OCI-LY3 (cell line): ENCODE measurements at regions not wholly inside any gene's neighbourhood (a gene's known extent, or its start where the extent isn't known, plus 50 kb on each side); places are given as distances from the start of the nearest gene placed in this dataset.

Experiments
- H2AFZ ChIP-seq: fragments of 200-600, 300-600 bp; shearing (Covaris generic); 2 replicates; pipeline ENCODE4 v1.6.0; 2014; ENCODE audit warnings: antibody characterized with exemption, low read depth, low read length
- H3K27ac ChIP-seq: fragments of 200-600, 300-600 bp; sonication (generic); 2 replicates; pipeline ENCODE4 v1.5.1; 2014; ENCODE audit warnings: mild to moderate bottlenecking, low read length, moderate library complexity, mixed read lengths
- H3K27me3 ChIP-seq: fragments of 200-600, 300-600 bp; sonication (generic); 2 replicates; pipeline ENCODE4 v1.6.1; 2014; ENCODE audit warnings: low read depth, low read length, mixed read lengths
- H3K36me3 ChIP-seq: fragments of 200-600, 300-600 bp; sonication (generic); replicated peaks from 2 replicates; pipeline ENCODE3; 2014; ENCODE audit warnings: low read depth, low read length, mixed read lengths
- H3K4me1 ChIP-seq: fragments of 300-600, 200-600 bp; sonication (generic); 2 replicates; pipeline ENCODE4 v1.6.1; 2014; ENCODE audit warnings: low read length, mixed read lengths
- H3K4me2 ChIP-seq: fragments of 200-600, 300-600 bp; sonication (generic); 2 replicates; pipeline ENCODE4 v1.6.1; 2014; ENCODE audit warnings: low read length, mixed read lengths
- H3K4me3 ChIP-seq: fragments of 300-600, 200-600 bp; sonication (generic); 2 replicates; pipeline ENCODE4 v1.5.1; 2014; ENCODE audit warnings: antibody characterized with exemption, mild to moderate bottlenecking, low read length, moderate library complexity
- H3K79me2 ChIP-seq: fragments of 300-600, 200-600 bp; shearing (Covaris generic); 2 replicates; pipeline ENCODE4 v1.6.1; 2014; ENCODE audit warnings: mild to moderate bottlenecking, low read length, mixed read lengths
- H3K9ac ChIP-seq: fragments of 300-600, 200-600 bp; shearing (Covaris generic); 2 replicates; pipeline ENCODE4 v1.6.0; 2014; ENCODE audit warnings: mild to moderate bottlenecking, low read length, moderate library complexity
- H3K9me3 ChIP-seq: fragments of 200-600, 300-600 bp; shearing (Covaris generic); 2 replicates; pipeline ENCODE4 v1.6.1; 2014; ENCODE audit warnings: low read length, mixed read lengths; ENCODE audit not compliant: insufficient read depth
- H4K20me1 ChIP-seq: fragments of 200-600, 300-600 bp; sonication (generic); 2 replicates; pipeline ENCODE4 v1.6.1; 2016; ENCODE audit warnings: low read length, mixed read lengths; ENCODE audit not compliant: insufficient read depth
- EZH2phosphoT487 ChIP-seq: fragments of 200-600 bp; shearing (Covaris generic); IDR thresholded peaks from 2 replicates; pipeline ENCODE4 v1.6.1; 2018; ENCODE audit warnings: antibody characterized with exemption, mixed run types, low read depth
- TF ChIP-seq, protein P1 (sequence below): fragments of 200-600, 300-600 bp; sonication (generic); IDR thresholded peaks from 2 replicates; pipeline ENCODE4 v1.5.1; 2014; ENCODE audit warnings: antibody characterized with exemption, low read length, low read depth

- H3K4me1 ChIP-seq, result no peaks in the 10 kb centered on the region
- H3K36me3 ChIP-seq, result no peaks in the 10 kb centered on the region
- no peak overlapping the region for H3K4me2 ChIP-seq
- H3K79me2 ChIP-seq, result no peaks in the 10 kb centered on the region
- H4K20me1 ChIP-seq, result no peaks in the 10 kb centered on the region
- no peak overlapping the region for H2AFZ ChIP-seq
- no peak overlapping the region for H3K27ac ChIP-seq
- no peak overlapping the region for H3K9ac ChIP-seq
- H3K4me3 ChIP-seq, result no peak overlapping the region
- no peaks in the 10 kb centered on the region for H3K9me3 ChIP-seq
- TF ChIP-seq, protein P1, sequence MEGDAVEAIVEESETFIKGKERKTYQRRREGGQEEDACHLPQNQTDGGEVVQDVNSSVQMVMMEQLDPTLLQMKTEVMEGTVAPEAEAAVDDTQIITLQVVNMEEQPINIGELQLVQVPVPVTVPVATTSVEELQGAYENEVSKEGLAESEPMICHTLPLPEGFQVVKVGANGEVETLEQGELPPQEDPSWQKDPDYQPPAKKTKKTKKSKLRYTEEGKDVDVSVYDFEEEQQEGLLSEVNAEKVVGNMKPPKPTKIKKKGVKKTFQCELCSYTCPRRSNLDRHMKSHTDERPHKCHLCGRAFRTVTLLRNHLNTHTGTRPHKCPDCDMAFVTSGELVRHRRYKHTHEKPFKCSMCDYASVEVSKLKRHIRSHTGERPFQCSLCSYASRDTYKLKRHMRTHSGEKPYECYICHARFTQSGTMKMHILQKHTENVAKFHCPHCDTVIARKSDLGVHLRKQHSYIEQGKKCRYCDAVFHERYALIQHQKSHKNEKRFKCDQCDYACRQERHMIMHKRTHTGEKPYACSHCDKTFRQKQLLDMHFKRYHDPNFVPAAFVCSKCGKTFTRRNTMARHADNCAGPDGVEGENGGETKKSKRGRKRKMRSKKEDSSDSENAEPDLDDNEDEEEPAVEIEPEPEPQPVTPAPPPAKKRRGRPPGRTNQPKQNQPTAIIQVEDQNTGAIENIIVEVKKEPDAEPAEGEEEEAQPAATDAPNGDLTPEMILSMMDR, result no peak
- no peak for TF ChIP-seq EZH2phosphoT487
- peaks cover 46% of the 10 kb centered on the region for H3K27me3 ChIP-seq
Measured at GRCh38 chr15:70582143-70582945, 181.0 kb downstream of the UACA start.

DNA sequence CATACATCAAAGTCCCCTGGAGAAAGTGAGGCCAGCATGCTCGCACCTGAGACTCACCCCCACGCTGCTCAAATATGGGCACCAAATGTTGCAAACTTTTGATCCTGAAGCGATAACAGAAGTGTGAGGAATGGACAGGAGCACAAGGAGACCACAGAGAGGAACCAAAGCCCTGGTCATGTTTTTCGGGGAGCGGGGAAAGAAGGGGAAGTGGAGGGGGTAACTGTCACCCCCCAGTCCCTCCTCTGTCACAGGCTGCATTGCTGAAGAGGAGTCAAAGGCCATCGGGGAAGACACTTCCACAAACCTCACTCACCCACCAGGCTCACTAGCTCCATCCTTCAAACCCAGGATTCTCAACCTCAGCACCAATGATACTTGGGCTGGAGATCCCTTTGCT is 182.4 kb downstream of the UACA start:
- Histone ChIP-seq H3K4me1 (no peaks in the 10 kb centered on the region), H3K9me3 (no peaks in the 10 kb centered on the region), H3K27ac (no peak overlapping the region), H3K36me3 (no peaks in the 10 kb centered on the region), H3K9ac (no peak overlapping the region), H3K4me3 (no peak overlapping the region), H3K27me3 (peaks cover 51% of the 10 kb centered on the region), H4K20me1 (no peaks in the 10 kb centered on the region), H2AFZ (no peak overlapping the region), H3K4me2 (no peak overlapping the region), H3K79me2 (no peaks in the 10 kb centered on the region)
- TF ChIP-seq, protein P1, result no peak
- no peak for TF ChIP-seq EZH2phosphoT487

GRCh38 chr15:70580286-70580685 is 183.1 kb downstream of the UACA start:
- H3K36me3 ChIP-seq, result no peaks in the 10 kb centered on the region
- H4K20me1 ChIP-seq, result no peaks in the 10 kb centered on the region
- H3K9me3 ChIP-seq, result no peaks in the 10 kb centered on the region
- no peak overlapping the region for H2AFZ ChIP-seq
- no peak overlapping the region for H3K9ac ChIP-seq
- H3K27me3 ChIP-seq, result peaks cover 58% of the 10 kb centered on the region
- H3K27ac ChIP-seq, result no peak overlapping the region
- no peaks in the 10 kb centered on the region for H3K4me1 ChIP-seq
- H3K4me2 ChIP-seq, result no peak overlapping the region
- TF ChIP-seq, protein P1, result no peak
- no peak for TF ChIP-seq EZH2phosphoT487
- no peaks in the 10 kb centered on the region for H3K79me2 ChIP-seq
- H3K4me3 ChIP-seq, result no peak overlapping the region

- Histone ChIP-seq H3K4me2 (no peak overlapping the region), H3K9ac (no peak overlapping the region), H3K4me1 (no peaks in the 10 kb centered on the region), H3K9me3 (no peaks in the 10 kb centered on the region), H3K79me2 (no peaks in the 10 kb centered on the region), H3K27me3 (peaks cover 63% of the 10 kb centered on the region), H4K20me1 (no peaks in the 10 kb centered on the region), H3K27ac (no peak overlapping the region), H3K4me3 (no peak overlapping the region), H2AFZ (no peak overlapping the region), H3K36me3 (no peaks in the 10 kb centered on the region)
- TF ChIP-seq, protein P1, result no peak
Measured at GRCh38 chr15:70579766-70580165, 183.6 kb downstream of the UACA start.
